Tibial artery (tissue), 4 donors: ENCODE measurements at regions not wholly inside any gene's neighbourhood (a gene's known extent, or its start where the extent isn't known, plus 50 kb on each side); places are given as distances from the start of the nearest gene placed in this dataset.
"Not testable (repeated sequence)": the region's sequence is repeated elsewhere in the genome, so short reads cannot be mapped to it uniquely, and the experiment has no call there.

Source experiments
- DNase-seq, 2 donors: peaks; one replicate each; pipeline ENCODE4 v3.0.0-alpha.2; 2019
- H3K27ac ChIP-seq, 2 donors: fragments of 200-600 bp; sonication (generic) in 1 of 2; 1 replicate in 1 of 2; 2 replicates in 1 of 2; pipeline ENCODE4 v1.5.1; 2018 to 2019; ENCODE audit warnings: mild to moderate bottlenecking in 1 of 2
- H3K27me3 ChIP-seq, 2 donors: fragments of 200-600 bp; sonication (generic) in 1 of 2; one replicate each; pipeline versions ENCODE4 v1.5.1 to v1.6.0; 2016 to 2019
- H3K36me3 ChIP-seq, 3 donors: fragments of 200-600 bp; sonication (generic) in 2 of 3; one replicate each; pipeline ENCODE4 v1.5.1; 2016 to 2019; ENCODE audit warnings: mild to moderate bottlenecking in 2 of 3
- H3K4me1 ChIP-seq, 4 donors: fragments of 200-600 bp; sonication (generic) in 2 of 4; 1 replicate in 3 of 4; 2 replicates in 1 of 4; pipeline ENCODE4 v1.5.1; 2016 to 2019
- H3K4me3 ChIP-seq, 2 donors: fragments of 200-600 bp; sonication (generic) in 1 of 2; 1 replicate in 1 of 2; 2 replicates in 1 of 2; pipeline ENCODE4 v1.5.1; 2018 to 2019; ENCODE audit warnings: mild to moderate bottlenecking in 2 of 2
- H3K9me3 ChIP-seq, 3 donors: fragments of 200-600 bp; sonication (generic) in 1 of 3; one replicate each; pipeline ENCODE4 v1.5.1; 2016 to 2019
- CTCF ChIP-seq, 2 experiments: fragments of 200-600 bp in 1 of 2; fragments of 450-650 bp in 1 of 2; IDR thresholded peaks; one replicate each; pipeline ENCODE4 v1.5.1; 2017 to 2019; ENCODE audit warnings: antibody characterized with exemption in 2 of 2, mild to moderate bottlenecking in 1 of 2, moderate library complexity in 1 of 2
- intact Hi-C: fragments of 100-400 bp; cut with DNase I; formaldehyde crosslinking; loops from one replicate; pipeline ENCODE4 v1.15.0; 2023; ENCODE audit warnings: low total_unique reads

- intact Hi-C loops, result no loop called here
- Histone ChIP-seq H3K4me1 (no peaks in the 10 kb centered on the region), H3K9me3 (no peaks in the 10 kb centered on the region), H3K27me3 (no peaks in the 10 kb centered on the region), H3K27ac (no peak overlapping the region), H3K36me3 (no peaks in the 10 kb centered on the region), H3K4me3 (no peak overlapping the region)
- DNase-seq, result no peak
- no peak for TF ChIP-seq CTCF (IDR thresholded peaks at IDR 0.05)
These were observed 809.5 kb upstream of the GOT2 start for GRCh38 chr16:59543641-59544040.

GRCh38 chr16:59540621-59541020 is 806.5 kb upstream of the GOT2 start:
- intact Hi-C loops, result no loop called here
- no peak for TF ChIP-seq CTCF (IDR thresholded peaks at IDR 0.05)

GRCh38 chr16:59535298-59535697 is 801.2 kb upstream of the GOT2 start:
- Histone ChIP-seq H3K27me3 (no peaks in the 10 kb centered on the region), H3K36me3 (no peaks in the 10 kb centered on the region), H3K27ac (no peak overlapping the region), H3K4me1 (no peaks in the 10 kb centered on the region), H3K9me3 (no peaks in the 10 kb centered on the region), H3K4me3 (no peak overlapping the region)
- intact Hi-C loops, result no loop called here
- TF ChIP-seq CTCF (IDR thresholded peaks at IDR 0.05), result no peak
- no peak for DNase-seq

More at GRCh38 chr16:59540621-59541020, 806.5 kb upstream of the GOT2 start:
- H3K36me3 ChIP-seq, result no peaks in the 10 kb centered on the region
- no peak overlapping the region for H3K27ac ChIP-seq
- H3K4me3 ChIP-seq, result no peak overlapping the region
- no peak for DNase-seq
- H3K27me3 ChIP-seq, result no peaks in the 10 kb centered on the region
- H3K9me3 ChIP-seq, result no peaks in the 10 kb centered on the region
- H3K4me1 ChIP-seq, result no peaks in the 10 kb centered on the region

- H3K4me3 ChIP-seq, result no peak overlapping the region
- no peak for DNase-seq
- intact Hi-C loops, result loop anchor here (5.0 kb wide), 1 partner anchor 135 kb away; no protein-coding TSS in a partner anchor
- no peak overlapping the region for H3K27ac ChIP-seq
- no peaks in the 10 kb centered on the region for H3K36me3 ChIP-seq
- no peak for TF ChIP-seq CTCF (IDR thresholded peaks at IDR 0.05)
- no peaks in the 10 kb centered on the region for H3K9me3 ChIP-seq
- no peaks in the 10 kb centered on the region for H3K27me3 ChIP-seq
- H3K4me1 ChIP-seq, result no peaks in the 10 kb centered on the region
These were observed 793.3 kb upstream of the GOT2 start for GRCh38 chr16:59527206-59527997.

GRCh38 chr16:59522826-59523225 is 788.7 kb upstream of the GOT2 start:
- no peaks in the 10 kb centered on the region for H3K27me3 ChIP-seq
- no peak overlapping the region for H3K4me3 ChIP-seq
- H3K9me3 ChIP-seq, result no peaks in the 10 kb centered on the region
- H3K27ac ChIP-seq, result no peak overlapping the region
- no peak for DNase-seq
- TF ChIP-seq CTCF (IDR thresholded peaks at IDR 0.05), result no peak
- no peaks in the 10 kb centered on the region for H3K4me1 ChIP-seq
- intact Hi-C loops, result no loop called here
- no peaks in the 10 kb centered on the region for H3K36me3 ChIP-seq

- H3K36me3 ChIP-seq, H3K4me1 ChIP-seq, DNase-seq, H3K4me3 ChIP-seq, intact Hi-C loops, H3K9me3 ChIP-seq, H3K27ac ChIP-seq, H3K27me3 ChIP-seq: not testable (repeated sequence)
These were observed 784.6 kb upstream of the GOT2 start for GRCh38 chr16:59518721-59519120.
